ENCODE measurements at regions not wholly inside any gene's neighbourhood (a gene's known extent, or its start where the extent isn't known, plus 50 kb on each side); places are given as distances from the start of the nearest gene placed in this dataset.

- no peaks in the 10 kb centered on the region for H3K27me3 ChIP-seq (ENCODE audit: insufficient read depth)
- ATAC-seq = no peak
- no peaks in the 10 kb centered on the region for H3K36me3 ChIP-seq (ENCODE audit: insufficient read depth)
- H3K4me3 Mint-ChIP-seq = no peak overlapping the region
- peaks cover 2% of the 10 kb centered on the region for H3K27me3 Mint-ChIP-seq (ENCODE audit: insufficient read depth, low read depth, poor library complexity)
- no peak for TF ChIP-seq REST (IDR thresholded peaks at IDR 0.05; ENCODE audit: unreplicated experiment)
- TF ChIP-seq ZNF114 (CRISPR knock-in tag; IDR thresholded peaks at IDR 0.05) = no peak
- TF ChIP-seq NANOG (IDR thresholded peaks at IDR 0.05; ENCODE audit: borderline replicate concordance) = no peak
- TF ChIP-seq STAT1 (IDR thresholded peaks at IDR 0.05; ENCODE audit: unreplicated experiment) = no peak
- no peak for TF ChIP-seq JUNB (IDR thresholded peaks at IDR 0.05; ENCODE audit: unreplicated experiment)
- TF ChIP-seq CTCF (conservative IDR thresholded peaks at IDR 0.05; ENCODE audit: low read depth in 2 of 2) = no peak
- TF ChIP-seq ZNF331 (CRISPR knock-in tag; IDR thresholded peaks at IDR 0.05; ENCODE audit: low read depth) = no peak
- no peak for TF ChIP-seq CREB1 (CRISPR knock-in tag; IDR thresholded peaks at IDR 0.05; ENCODE audit: low read depth)
- TF ChIP-seq ETS1 (IDR thresholded peaks at IDR 0.05) = no peak
- no peak for TF ChIP-seq POLR2AphosphoS5 (IDR thresholded peaks at IDR 0.05; ENCODE audit: low read depth)
- TF ChIP-seq EZH2phosphoT487 (IDR thresholded peaks at IDR 0.05; ENCODE audit: unreplicated experiment) = no peak
- no peak for TF ChIP-seq EZH2 (IDR thresholded peaks at IDR 0.05; ENCODE audit: low read depth, unreplicated experiment)
- no peaks in the 10 kb centered on the region for H4K20me1 ChIP-seq (replicated peaks; ENCODE audit: insufficient read depth)
- no peaks in the 10 kb centered on the region for H3K79me2 ChIP-seq (replicated peaks; ENCODE audit: insufficient read depth)
- H3K27ac Mint-ChIP-seq = no peak overlapping the region
- H3K9me2 ChIP-seq (ENCODE audit: insufficient read depth) = no peaks in the 10 kb centered on the region; the same call in 1 of the 2 replicates
- no peak overlapping the region for H3K27ac ChIP-seq (ENCODE audit: low read depth)
- H3K4me1 ChIP-seq (ENCODE audit: insufficient read depth) = no peaks in the 10 kb centered on the region
- H2AFZ ChIP-seq = no peak overlapping the region
- peaks cover 4% of the 10 kb centered on the region; the same call in 1 of the 3 replicates for H3K36me3 Mint-ChIP-seq (ENCODE audit: low read depth)
- H3K4me3 ChIP-seq = no peak overlapping the region
- no peak for DNase-seq (ENCODE audit: low spot score)
- H3K4me2 ChIP-seq = no peak overlapping the region
- H3K4me1 Mint-ChIP-seq = no peaks in the 10 kb centered on the region
- peaks cover 10% of the 10 kb centered on the region; the same call in 2 of the 3 replicates for H3K9me3 Mint-ChIP-seq
- no peaks in the 10 kb centered on the region for H3F3A ChIP-seq (replicated peaks; ENCODE audit: low read depth)
Observed at GRCh38 chr20:39745380-39745779, 783.2 kb downstream of the DHX35 start.
